GM21825 (cell line): ENCODE measurements at regions not wholly inside any gene's neighbourhood (a gene's known extent, or its start where the extent isn't known, plus 50 kb on each side); places are given as distances from the start of the nearest gene placed in this dataset.

ENCODE experiments used
- ATAC-seq: cut with Tn5 transposase; IDR thresholded peaks from one replicate; pipeline ENCODE4 v1.9.1; 2021; ENCODE audit warnings: mild to moderate bottlenecking, moderate library complexity; ENCODE audit not compliant: unreplicated experiment

DNA sequence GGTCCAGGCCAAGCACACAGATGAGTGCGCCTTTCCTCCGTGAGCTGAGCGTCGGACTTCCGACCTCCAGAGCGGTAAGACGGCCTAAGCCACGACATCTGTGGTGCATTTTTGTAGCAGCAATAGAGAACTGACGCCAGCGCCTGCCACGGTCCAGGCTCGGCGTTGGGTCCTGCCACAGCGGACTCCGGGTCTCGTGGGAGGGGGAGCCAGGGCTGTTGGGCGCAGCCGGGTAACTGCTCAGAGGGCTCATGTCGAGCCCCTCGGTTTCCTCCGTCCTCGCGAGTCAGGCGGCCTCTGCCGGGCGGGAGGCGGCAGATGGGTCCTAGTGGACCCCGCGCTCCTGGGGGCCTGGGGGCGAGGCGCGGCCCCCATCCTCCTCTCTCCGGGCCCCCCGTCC lies 216.1 kb downstream of the QKI start:
- no peak for ATAC-seq

- ATAC-seq: no peak
Observed at GRCh38 chr6:163630096-163630495, 215.6 kb downstream of the QKI start.
